ENCODE measurements at regions not wholly inside any gene's neighbourhood (a gene's known extent, or its start where the extent isn't known, plus 50 kb on each side); places are given as distances from the start of the nearest gene placed in this dataset.

- WGBS (ENCODE audit: insufficient coverage, insufficient replicate concordance, low lambda C conversion rate, missing lambda C conversion rate), result 19% methylated on average over 4 of the region's 4 CpGs
- ATAC-seq, result no peak
- in situ Hi-C loops (cut with MboI), result no loop called here
- Histone ChIP-seq H3K27me3 (replicated peaks in 1 of 2; ENCODE audit: control insufficient read depth in 2 of 2, insufficient read depth in 2 of 2, low read length in 1 of 2) (no peaks in the 10 kb centered on the region), H3K9ac (ENCODE audit: control insufficient read depth, insufficient read depth, low read length) (no peak overlapping the region), H3K36me3 (ENCODE audit: control insufficient read depth in 2 of 2, insufficient read depth in 2 of 2, low read length in 1 of 2) (no peaks in the 10 kb centered on the region), H3K27ac (ENCODE audit: control insufficient read depth, insufficient read depth) (no peak overlapping the region), H4K20me1 (ENCODE audit: control insufficient read depth, insufficient read depth) (no peaks in the 10 kb centered on the region), H2AFZ (ENCODE audit: control insufficient read depth, low read depth, low read length) (no peak overlapping the region), H3K4me1 (ENCODE audit: control insufficient read depth, insufficient read depth, low read length) (no peaks in the 10 kb centered on the region), H3K79me2 (ENCODE audit: control insufficient read depth, insufficient read depth, low read length) (no peaks in the 10 kb centered on the region), H3K9me3 (replicated peaks; ENCODE audit: control insufficient read depth, insufficient read depth, low read length) (no peaks in the 10 kb centered on the region), H3K4me3 (no peak overlapping the region), H3K4me2 (ENCODE audit: control insufficient read depth, insufficient read depth) (no peak overlapping the region)
- no peak for DNase-seq (ENCODE audit: low read depth, low spot score)
- no peak for FAIRE-seq
- CTCF ChIA-PET, result no interaction called here
- POLR2A ChIA-PET, result no interaction called here
- TF ChIP-seq TCF7 (IDR thresholded peaks at IDR 0.05; ENCODE audit: borderline replicate concordance), result no peak
- no peak for TF ChIP-seq POLR2A (IDR thresholded peaks at IDR 0.05; ENCODE audit: low read depth, low read length)
- TF ChIP-seq RAD21 (IDR thresholded peaks at IDR 0.05; ENCODE audit: insufficient read depth, low read depth, low read length), result no peak
- no peak for TF ChIP-seq NR2F1 (conservative IDR thresholded peaks at IDR 0.05)
- TF ChIP-seq GATAD2B (conservative IDR thresholded peaks at IDR 0.05; ENCODE audit: low read depth), result no peak
- no peak for TF ChIP-seq IRF4 (IDR thresholded peaks at IDR 0.05; ENCODE audit: low read depth, low read length)
- no peak for TF ChIP-seq MEF2B (IDR thresholded peaks at IDR 0.05; ENCODE audit: partially characterized antibody, poor library complexity, severe bottlenecking)
- TF ChIP-seq RELA (IDR thresholded peaks at IDR 0.05; ENCODE audit: borderline replicate concordance, partially characterized antibody), result no peak
- TF ChIP-seq NR2C1 (IDR thresholded peaks at IDR 0.05), result no peak
- no peak for TF ChIP-seq TCF12 (IDR thresholded peaks at IDR 0.05; ENCODE audit: low read depth, low read length)
- TF ChIP-seq IKZF1 (conservative IDR thresholded peaks at IDR 0.05), result no peak
- SMC1A ChIA-PET (ENCODE audit: uncharacterized antibody, unreplicated experiment), result no interaction called here
- intact Hi-C loops (cut with micrococcal nuclease; ENCODE audit: unreplicated experiment), result no loop called here
- BruUV-seq (replicated peaks), result no TSS peak
- RAD21 ChIA-PET (ENCODE audit: unreplicated experiment), result no interaction called here
Observed at GRCh38 chr19:34824686-34825085, 51.7 kb upstream of the ZNF599 start.

Measured in GM12878 (cell line).